DMS53 treated with DMSO at 0.1 percent for 48 hours (cell line): ENCODE measurements at regions not wholly inside any gene's neighbourhood (a gene's known extent, or its start where the extent isn't known, plus 50 kb on each side); places are given as distances from the start of the nearest gene placed in this dataset.

Source experiments
- DNase-seq: peaks from one replicate; lab custom pipeline; 2025; ENCODE audit not compliant: unreplicated experiment; lab: John Stamatoyannopoulos, UW

GRCh38 chr11:80061056-80061455 is 620.2 kb upstream of the TENM4 start:
- no peak for DNase-seq

- DNase-seq, result no peak
Measured at GRCh38 chr11:80054582-80055165, 613.8 kb upstream of the TENM4 start.

- DNase-seq, result no peak
Measured at GRCh38 chr11:80048513-80048912, 607.7 kb upstream of the TENM4 start.

DNA sequence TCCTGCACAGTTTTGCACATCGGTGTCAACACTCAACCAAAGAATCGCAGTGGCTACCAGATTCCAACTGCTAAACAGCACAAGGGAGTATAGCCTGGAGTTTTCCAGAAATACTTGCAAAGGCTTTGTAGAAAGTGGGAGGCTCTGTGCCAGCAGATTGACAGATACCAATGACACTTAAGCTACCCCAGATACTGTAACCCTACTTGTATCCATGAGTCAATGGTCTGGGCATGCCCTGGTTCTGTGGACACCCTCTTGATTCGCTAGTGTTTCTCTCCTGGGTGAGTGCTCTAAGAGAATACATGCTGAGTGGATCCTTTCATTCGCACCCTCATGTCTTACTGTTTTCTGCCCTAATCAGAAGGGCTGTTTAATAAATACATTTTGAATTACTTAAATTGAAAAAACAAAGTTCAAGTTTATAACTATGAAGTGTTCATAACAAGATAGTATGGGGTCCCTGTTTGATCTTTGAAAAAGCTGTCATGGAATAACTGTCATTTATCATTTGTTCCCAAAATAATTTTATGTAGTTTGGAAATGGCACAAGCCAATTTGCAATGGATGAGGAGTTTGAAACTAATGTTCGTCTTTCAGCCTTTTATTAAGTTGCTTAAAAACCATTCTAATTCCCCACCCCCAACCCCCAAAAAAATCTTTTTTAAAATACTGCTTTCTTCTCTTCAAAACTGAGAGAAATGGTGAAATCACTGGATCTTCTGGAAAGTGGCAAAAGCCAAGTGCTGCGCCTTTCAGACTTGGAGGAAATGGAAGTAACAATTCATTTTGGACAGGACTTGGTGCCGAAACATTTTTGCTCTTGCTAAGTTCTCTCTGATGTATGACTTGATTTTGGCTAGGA is 600.5 kb upstream of the TENM4 start:
- no peak for DNase-seq

DNA sequence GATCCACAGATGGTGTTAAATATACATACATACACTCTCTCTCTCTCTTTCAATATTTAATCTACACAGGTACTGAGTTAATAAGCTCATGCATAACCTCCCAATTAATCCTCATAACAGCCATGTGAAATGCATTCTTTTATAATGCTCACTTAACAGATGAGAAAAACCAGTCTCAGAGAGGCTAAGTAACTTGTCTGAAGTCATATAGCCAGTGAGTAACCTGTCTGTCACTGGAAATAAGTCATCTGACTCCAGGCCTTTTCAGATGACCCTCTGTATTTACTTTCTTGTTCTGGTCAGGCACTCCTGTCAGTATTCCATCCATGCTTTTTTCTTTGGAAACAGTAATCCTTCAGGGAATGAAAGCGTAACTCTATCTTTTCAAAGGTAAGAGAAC is 594.0 kb upstream of the TENM4 start:
- DNase-seq, result peak; percentile 36

DNA sequence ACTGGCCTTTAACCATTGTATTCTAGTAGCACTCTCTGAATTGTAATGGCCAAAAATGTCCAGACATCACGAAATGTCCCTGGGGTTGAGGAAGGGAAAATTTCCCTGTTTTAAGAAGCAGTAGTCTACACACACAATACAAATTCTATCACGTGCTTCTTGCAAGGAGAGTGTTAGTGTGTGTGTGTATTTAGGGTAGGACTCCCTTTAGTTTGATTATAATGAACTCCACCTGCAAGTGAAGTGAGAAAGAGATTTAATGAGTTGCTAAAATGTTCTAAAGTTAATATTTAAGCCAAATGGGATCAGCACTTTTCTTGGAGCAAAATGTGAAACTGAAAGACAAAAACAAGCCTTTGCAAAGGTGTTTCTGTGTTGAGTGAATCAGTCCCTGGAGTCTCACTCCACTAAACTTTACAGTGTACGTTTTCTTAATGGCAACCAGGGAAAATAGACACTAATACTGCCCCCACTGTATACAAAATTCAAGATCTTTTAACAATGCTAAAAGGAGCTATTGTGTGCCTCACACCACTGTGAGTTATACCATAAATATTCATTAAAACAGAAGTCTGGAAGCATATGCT is 590.3 kb upstream of the TENM4 start:
- no peak for DNase-seq

DNA sequence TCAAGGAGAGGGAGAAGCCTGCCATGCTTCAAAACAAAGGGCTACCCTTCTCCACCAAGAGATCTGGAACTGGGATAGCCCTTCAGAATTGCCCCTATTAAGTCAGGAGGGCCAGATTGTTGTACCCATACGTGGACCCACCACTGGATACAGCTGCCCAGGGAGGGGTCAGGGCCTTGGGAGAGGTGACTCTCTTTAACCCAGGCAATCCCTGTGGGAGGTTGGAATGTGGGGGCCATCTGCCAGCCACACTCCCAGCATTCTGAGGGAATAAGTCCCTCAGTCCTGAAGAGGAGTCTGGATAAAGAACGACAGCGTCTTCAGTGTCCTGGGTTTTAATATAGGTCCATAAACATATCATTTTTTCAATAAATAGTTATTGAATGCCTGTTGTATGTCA is 588.2 kb upstream of the TENM4 start:
- DNase-seq, result no peak

GRCh38 chr11:80024119-80024518 is 583.3 kb upstream of the TENM4 start:
- peak; percentile 24 for DNase-seq

DNA sequence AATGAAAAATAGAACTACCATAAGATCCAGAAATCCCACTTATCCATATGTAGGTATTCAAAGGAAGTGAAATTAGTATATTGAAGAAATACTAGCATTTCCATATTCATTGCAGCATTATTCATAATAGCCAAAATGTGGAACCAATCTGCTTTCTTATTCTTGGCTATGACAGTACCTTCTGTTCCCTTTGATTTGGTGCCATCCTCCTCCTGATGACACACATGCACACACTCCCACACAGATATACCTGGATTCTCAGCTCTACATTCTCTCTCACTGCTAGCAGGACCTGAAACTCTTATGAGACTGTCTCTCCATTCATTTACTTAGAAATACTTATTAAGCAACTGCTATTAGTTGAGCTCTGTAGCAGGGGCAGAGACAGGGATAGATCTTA is 582.6 kb upstream of the TENM4 start:
- no peak for DNase-seq

DNA sequence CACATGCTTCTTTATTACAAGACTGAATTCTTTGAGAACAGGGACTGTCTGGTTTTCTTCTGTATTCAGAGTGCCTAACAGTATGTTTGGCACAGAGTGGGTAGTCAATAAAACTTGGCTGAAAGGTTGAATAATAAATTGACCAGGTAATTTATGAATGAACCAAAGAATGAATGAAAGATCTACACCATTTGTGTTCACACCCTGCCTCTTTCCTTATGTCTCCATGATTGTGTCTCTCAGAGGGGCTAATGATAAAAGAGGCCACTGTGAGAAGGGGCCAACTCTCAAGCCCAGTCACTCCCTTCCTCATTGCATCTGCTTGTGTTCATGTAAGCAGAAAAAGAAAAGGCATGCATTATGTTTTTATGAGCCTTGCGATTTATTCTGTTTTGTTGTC is 569.7 kb upstream of the TENM4 start:
- DNase-seq, result no peak

DNA sequence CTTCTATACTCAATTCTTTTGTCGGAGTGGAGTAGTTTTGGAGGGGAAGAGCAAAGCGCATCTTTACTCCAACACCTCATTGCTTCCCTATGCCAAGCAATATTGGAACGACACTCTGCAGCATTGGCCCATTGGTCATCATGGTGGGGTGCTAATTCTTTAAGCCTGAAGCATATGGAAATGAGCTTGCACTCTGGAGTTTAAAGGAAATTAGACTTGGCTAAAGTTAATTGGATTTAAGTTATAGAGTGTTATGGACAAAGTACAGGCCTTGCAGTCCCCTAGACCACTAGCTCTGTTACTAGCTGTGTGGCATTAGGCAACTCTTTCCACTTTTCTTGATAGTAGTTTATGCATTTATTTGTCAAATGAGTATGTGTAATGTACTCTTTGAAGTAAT is 568.3 kb upstream of the TENM4 start:
- no peak for DNase-seq

GRCh38 chr11:80007616-80008015 is 566.8 kb upstream of the TENM4 start:
- DNase-seq, result no peak

DNA sequence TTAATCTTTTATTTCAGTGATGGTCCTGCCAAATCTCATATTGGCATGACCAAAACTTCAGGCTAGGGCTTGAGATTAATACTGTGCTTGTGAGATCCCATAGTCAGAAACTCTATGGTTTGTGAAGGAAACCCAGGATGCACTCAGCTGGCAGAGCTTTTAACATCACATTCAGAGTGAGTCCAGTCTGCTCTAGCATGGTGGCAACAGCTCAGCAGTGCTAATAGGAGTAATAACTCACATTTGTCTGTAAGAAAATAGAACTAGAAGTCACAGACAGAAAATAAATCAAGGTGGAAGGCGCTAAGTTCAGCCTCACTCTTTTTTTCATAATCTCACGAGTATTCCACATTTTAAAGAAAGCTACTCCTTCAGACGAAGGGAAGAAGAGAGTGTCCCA is 549.3 kb upstream of the TENM4 start:
- no peak for DNase-seq

DNA sequence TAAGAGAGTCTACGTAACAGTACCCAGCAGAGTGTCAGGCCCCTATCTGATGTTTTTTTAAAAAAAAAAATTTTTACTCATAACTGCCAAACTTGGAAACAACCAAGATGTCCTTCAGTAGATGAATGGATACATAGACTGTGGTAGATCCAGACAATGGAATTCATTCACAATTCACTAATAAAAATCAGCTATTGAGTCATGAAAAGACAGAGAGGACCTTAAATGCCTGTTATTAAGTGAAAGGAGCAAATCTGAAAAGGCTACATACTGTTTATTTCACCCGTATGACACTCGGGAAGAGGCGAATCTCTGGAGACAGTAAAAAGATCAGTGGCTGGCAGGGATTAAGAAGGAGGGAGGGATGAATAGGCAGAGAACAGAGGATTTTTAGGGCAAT is 541.4 kb upstream of the TENM4 start:
- DNase-seq, result no peak

GRCh38 chr11:79980916-79981315 is 540.1 kb upstream of the TENM4 start:
- DNase-seq, result no peak

DNA sequence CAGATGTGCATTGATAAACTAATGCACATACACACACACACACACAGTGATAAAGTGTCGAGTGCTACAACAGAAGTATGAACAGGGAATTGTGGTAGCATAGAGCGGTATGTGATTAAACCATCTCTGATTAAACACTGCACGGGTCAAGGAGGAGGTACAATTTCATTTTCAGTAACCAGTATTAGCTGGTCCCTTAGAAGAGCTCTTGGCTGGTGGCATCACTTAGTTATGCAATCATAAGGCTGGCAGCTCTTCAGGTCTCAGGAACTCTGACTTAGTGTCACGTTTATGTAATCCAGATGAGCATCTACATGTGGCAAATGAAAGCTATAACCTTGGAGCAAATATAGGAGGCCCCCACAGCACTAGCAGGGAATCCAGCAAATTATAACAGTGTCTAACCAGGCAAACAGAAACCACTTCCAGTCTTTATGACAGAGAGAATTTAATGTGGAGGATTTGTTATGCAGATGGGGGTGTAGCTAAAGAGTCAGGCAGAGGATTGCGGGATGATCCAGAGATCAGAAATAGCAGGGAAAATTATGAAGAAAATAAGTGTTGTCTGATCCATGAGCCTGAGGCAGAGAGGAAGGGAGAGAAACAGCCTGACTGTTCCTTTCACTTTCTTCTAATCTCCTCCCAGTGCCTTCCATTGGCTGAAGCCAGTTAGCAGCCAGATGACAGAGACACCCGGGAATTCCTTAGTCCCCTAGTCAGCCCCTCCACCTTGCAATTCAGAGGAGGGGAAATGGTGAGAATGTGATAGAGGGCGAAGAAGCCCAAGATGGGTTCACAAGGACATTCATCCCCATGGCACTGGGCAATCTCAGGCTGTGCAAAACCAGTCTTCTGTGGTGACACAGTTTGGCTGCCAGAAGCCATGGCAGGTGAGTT is 533.1 kb upstream of the TENM4 start:
- peak; percentile 41 for DNase-seq

GRCh38 chr11:79971255-79971654 is 530.4 kb upstream of the TENM4 start:
- peak; percentile 6 for DNase-seq

- no peak for DNase-seq
Measured at GRCh38 chr11:79966592-79966991, 525.8 kb upstream of the TENM4 start.

GRCh38 chr11:79963856-79964645 is 523.2 kb upstream of the TENM4 start:
- DNase-seq, result no peak

- no peak for DNase-seq
Measured at GRCh38 chr11:79960461-79960860, 519.6 kb upstream of the TENM4 start.

GRCh38 chr11:79959318-79959717 is 518.5 kb upstream of the TENM4 start:
- DNase-seq, result no peak
